T-cell (primary cell): ENCODE measurements at regions not wholly inside any gene's neighbourhood (a gene's known extent, or its start where the extent isn't known, plus 50 kb on each side); places are given as distances from the start of the nearest gene placed in this dataset.
"Not testable (repeated sequence)": the region's sequence is repeated elsewhere in the genome, so short reads cannot be mapped to it uniquely, and the experiment has no call there.

Experiments
- ATAC-seq, 4 experiments: fragments of 200-7000 bp in 3 of 4; fragments of 150-1000 bp in 1 of 4; cut with Tn5 transposase; replicated peaks in 1 of 4; 1 replicate in 3 of 4; 2 replicates in 1 of 4; pipeline ENCODE4 v1.10.0; 2021; ENCODE audit warnings: moderate library complexity in 3 of 4, mild to moderate bottlenecking in 2 of 4, moderate number of reproducible peaks in 1 of 4
- CTCF ChIA-PET, 2 donors: fragments of 300-600 bp; sonication (Branson Sonifier 250); formaldehyde crosslinking; loops; one replicate each; lab custom pipeline; 2022; ENCODE audit warnings: antibody characterized with exemption in 2 of 2; lab: Charles Lee
- POLR2A ChIA-PET, 2 donors: fragments of 300-600 bp; sonication (Branson Sonifier 250); formaldehyde crosslinking; loops; one replicate each; lab custom pipeline; 2022; ENCODE audit warnings: antibody characterized with exemption in 2 of 2; lab: Charles Lee
- DNase-seq, 35 experiments: peaks; one replicate each; pipeline versions ENCODE4 v3.0.0 to v3.0.0-alpha.2; 2013 to 2023
- H3K27ac ChIP-seq: one replicate; pipeline ENCODE4 v1.5.1; 2013; ENCODE audit warnings: low read length
- H3K27me3 ChIP-seq, 2 experiments: replicated peaks in 1 of 2; 1 replicate in 1 of 2; 2 replicates in 1 of 2; pipeline versions ENCODE4 v1.6.1 to v1.7.0; 2013; ENCODE audit warnings: low read length in 1 of 2, mixed read lengths in 1 of 2; ENCODE audit not compliant: control insufficient read depth in 2 of 2, insufficient read depth in 2 of 2; ENCODE audit errors: extremely low read depth in 1 of 2
- H3K36me3 ChIP-seq, 2 donors: 1 replicate in 1 of 2; 2 replicates in 1 of 2; pipeline versions ENCODE4 v1.6.1 to v1.7.0; 2013; ENCODE audit warnings: low read length in 1 of 2; ENCODE audit not compliant: control insufficient read depth in 2 of 2, insufficient read depth in 1 of 2; ENCODE audit errors: extremely low read depth in 1 of 2
- H3K4me1 ChIP-seq, 2 experiments: 1 replicate in 1 of 2; 2 replicates in 1 of 2; pipeline versions ENCODE4 v1.6.1 to v1.7.0; 2013; ENCODE audit warnings: low read length in 2 of 2, mixed read lengths in 1 of 2; ENCODE audit not compliant: insufficient read depth in 2 of 2, control insufficient read depth in 1 of 2; ENCODE audit errors: extremely low read depth in 1 of 2
- H3K4me3 ChIP-seq, 2 donors: 1 replicate in 1 of 2; 2 replicates in 1 of 2; pipeline versions ENCODE4 v1.5.1 to v1.7.0; 2013; ENCODE audit warnings: mild to moderate bottlenecking in 2 of 2, low read length in 1 of 2, moderate library complexity in 1 of 2; ENCODE audit not compliant: control insufficient read depth in 1 of 2; ENCODE audit errors: extremely low read depth in 1 of 2
- H3K9me3 ChIP-seq: 2 replicates; pipeline ENCODE4 v1.7.0; 2013
- H3K27ac Mint-ChIP-seq, 2 donors: one replicate each; pipeline ENCODE4 v1.8.0; 2020 to 2021; ENCODE audit warnings: mild to moderate bottlenecking in 2 of 2, mixed read lengths in 2 of 2
- H3K27me3 Mint-ChIP-seq, 2 donors: one replicate each; pipeline ENCODE4 v1.8.0; 2021 to 2022; ENCODE audit warnings: mixed read lengths in 2 of 2
- H3K36me3 Mint-ChIP-seq: one replicate; pipeline ENCODE4 v1.8.0; 2021; ENCODE audit warnings: mixed read lengths
- H3K4me1 Mint-ChIP-seq, 3 donors: one replicate each; pipeline ENCODE4 v1.8.0; 2020 to 2022; ENCODE audit warnings: mixed read lengths in 3 of 3, mild to moderate bottlenecking in 1 of 3
- H3K4me3 Mint-ChIP-seq, 3 donors: one replicate each; pipeline ENCODE4 v1.8.0; 2020 to 2022; ENCODE audit warnings: mild to moderate bottlenecking in 3 of 3, mixed read lengths in 3 of 3, moderate library complexity in 3 of 3
- H3K9me3 Mint-ChIP-seq, 3 donors: one replicate each; pipeline ENCODE4 v1.8.0; 2020 to 2022; ENCODE audit warnings: mixed read lengths in 3 of 3
- WGBS: methylation state at CpG from one replicate; pipeline ENCODE4 v1.1.5; 2013; ENCODE audit warnings: missing lambda C conversion rate; ENCODE audit not compliant: insufficient coverage; 5-methylcytosine and 5-hydroxymethylcytosine counted together

DNA sequence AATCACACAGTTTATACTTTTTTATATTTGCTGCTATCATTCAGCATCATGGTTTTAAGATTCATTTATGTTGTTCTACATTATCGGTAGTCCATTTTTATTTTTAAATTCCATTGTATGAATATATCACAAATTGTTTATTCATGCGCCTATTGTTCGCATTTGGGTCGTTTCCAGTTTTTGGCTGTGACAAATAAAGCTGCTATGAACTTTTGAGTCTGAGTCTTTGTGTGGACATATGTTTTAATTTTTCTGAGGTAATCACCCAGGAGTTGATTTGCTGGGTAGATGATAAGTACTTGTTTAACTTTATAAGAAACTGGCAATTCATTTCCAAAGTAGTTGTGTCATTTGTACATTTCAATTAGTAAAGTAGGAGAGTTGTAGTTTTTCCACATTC, 74.2 kb upstream of the CSNK1A1L start:
- WGBS = 100% methylated on average over 1 of the region's 4 CpGs
- Mint-ChIP-seq H3K27me3 (peaks cover 2 to 3% of the 10 kb centered on the region in 2 donors), H3K36me3 (no peaks in the 10 kb centered on the region), H3K27ac (no peak overlapping the region), H3K9me3 (peaks cover 0 to 3% (median 0%) of the 10 kb centered on the region in 3 donors), H3K4me3 (no peak overlapping the region), H3K4me1 (no peaks in the 10 kb centered on the region)
- no peaks in the 10 kb centered on the region for H3K36me3 ChIP-seq
- ChIA-PET CTCF (no interaction called here), POLR2A (no interaction called here)
- H3K4me1 ChIP-seq = no peaks in the 10 kb centered on the region
- no peak overlapping the region for H3K27ac ChIP-seq
- ATAC-seq (no peak), DNase-seq (no peak)
- H3K27me3 ChIP-seq = no peaks in the 10 kb centered on the region
- H3K9me3 ChIP-seq = no peaks in the 10 kb centered on the region
- H3K4me3 ChIP-seq = no peak overlapping the region

DNA sequence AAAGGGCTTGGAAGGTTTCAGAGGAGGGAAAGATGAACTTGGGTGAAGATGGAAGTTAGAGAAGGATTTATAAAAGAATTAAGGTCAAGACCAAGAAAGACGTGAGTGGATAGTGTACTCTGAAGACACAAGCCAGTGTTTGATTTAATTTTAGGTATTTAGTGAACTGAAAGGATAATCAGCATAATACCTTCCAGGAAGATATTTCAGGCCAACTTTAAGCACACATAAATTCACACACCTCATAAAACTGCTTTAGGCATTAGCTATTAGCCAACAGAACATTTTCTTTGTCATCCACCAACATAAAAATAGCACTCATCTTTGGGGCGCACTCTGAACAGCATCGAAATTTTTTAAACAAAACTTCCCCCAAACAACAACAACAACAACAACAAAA, 71.7 kb upstream of the CSNK1A1L start:
- no peak for DNase-seq
- no peaks in the 10 kb centered on the region for H3K36me3 ChIP-seq
- CTCF ChIA-PET = interaction anchor here in 1 of 2 donors (0.5 kb wide), 1 partner anchor 1071 kb away, joined by 3 read pairs; no protein-coding TSS in a partner anchor
- H3K9me3 Mint-ChIP-seq = no peaks in the 10 kb centered on the region
- H3K27ac ChIP-seq = no peak overlapping the region
- no peaks in the 10 kb centered on the region for H3K4me1 ChIP-seq
- POLR2A ChIA-PET = interaction anchor here in 1 of 2 donors (0.7 kb wide), 1 partner anchor 28 kb away, joined by 4 read pairs; no protein-coding TSS in a partner anchor
- H3K27me3 Mint-ChIP-seq = peaks cover 2 to 5% of the 10 kb centered on the region in 2 donors
- H3K36me3 Mint-ChIP-seq = no peaks in the 10 kb centered on the region
- H3K9me3 ChIP-seq = no peaks in the 10 kb centered on the region
- ATAC-seq = no peak
- no peaks in the 10 kb centered on the region for H3K4me1 Mint-ChIP-seq
- 100% methylated on average over 1 of the region's 3 CpGs for WGBS
- no peak overlapping the region for H3K27ac Mint-ChIP-seq
- H3K4me3 Mint-ChIP-seq = no peak overlapping the region
- H3K4me3 ChIP-seq = no peak overlapping the region
- no peaks in the 10 kb centered on the region for H3K27me3 ChIP-seq

- Histone ChIP-seq H3K4me1 (no peaks in the 10 kb centered on the region), H3K9me3 (no peaks in the 10 kb centered on the region), H3K27me3 (no peaks in the 10 kb centered on the region), H3K27ac (no peak overlapping the region), H3K4me3 (no peak overlapping the region), H3K36me3 (no peaks in the 10 kb centered on the region)
- WGBS = no CpG with 5 or more reads among the region's 2 CpGs
- ATAC-seq = no peak
- no peaks in the 10 kb centered on the region for H3K36me3 Mint-ChIP-seq
- no peaks in the 10 kb centered on the region for H3K4me1 Mint-ChIP-seq
- ChIA-PET CTCF (interaction anchor here in 1 of 2 donors (0.6 kb wide), 1 partner anchor 779 kb away, joined by 4 read pairs; no protein-coding TSS in a partner anchor), POLR2A (no interaction called here)
- peaks cover 2 to 7% of the 10 kb centered on the region in 2 donors for H3K27me3 Mint-ChIP-seq
- no peak overlapping the region for H3K4me3 Mint-ChIP-seq
- no peak for DNase-seq
- no peak overlapping the region for H3K27ac Mint-ChIP-seq
- no peaks in the 10 kb centered on the region for H3K9me3 Mint-ChIP-seq
These were observed 70.5 kb upstream of the CSNK1A1L start for GRCh38 chr13:37175996-37176395.

DNA sequence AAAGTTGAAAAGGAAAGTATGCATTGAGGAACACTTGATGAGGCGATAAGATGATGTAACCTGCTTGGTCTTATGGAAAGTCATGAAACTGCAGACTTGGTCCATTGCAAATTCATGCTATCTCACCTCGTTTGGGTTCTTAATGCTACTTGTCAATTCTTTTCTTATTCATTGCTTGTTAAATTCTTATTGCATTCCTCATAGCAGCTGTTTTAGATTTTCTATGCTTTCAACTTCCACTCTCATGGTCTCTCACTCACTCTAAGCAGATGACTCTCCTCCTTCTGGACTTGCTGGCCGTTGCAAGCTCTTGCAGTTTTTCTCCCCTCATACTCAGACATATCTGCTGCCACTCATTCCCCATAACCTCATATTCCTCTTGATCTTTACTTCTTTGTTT, 67.8 kb upstream of the CSNK1A1L start:
- no peak overlapping the region for H3K4me3 Mint-ChIP-seq
- no peaks in the 10 kb centered on the region for H3K4me1 Mint-ChIP-seq
- Histone ChIP-seq H3K9me3 (no peaks in the 10 kb centered on the region), H3K27me3 (no peaks in the 10 kb centered on the region), H3K4me3 (no peak overlapping the region), H3K27ac (no peak overlapping the region), H3K4me1 (no peaks in the 10 kb centered on the region), H3K36me3 (no peaks in the 10 kb centered on the region)
- CTCF ChIA-PET = interaction anchor here in 1 of 2 donors (0.8 kb wide), 1 partner anchor 891 kb away, joined by 5 read pairs; no protein-coding TSS in a partner anchor
- ATAC-seq = no peak
- no peak overlapping the region for H3K27ac Mint-ChIP-seq
- H3K9me3 Mint-ChIP-seq = no peaks in the 10 kb centered on the region
- WGBS = 50% methylated on average over 2 of the region's 3 CpGs
- POLR2A ChIA-PET = no interaction called here
- DNase-seq = no peak
- H3K27me3 Mint-ChIP-seq = peaks cover 2 to 4% of the 10 kb centered on the region in 2 donors
- H3K36me3 Mint-ChIP-seq = no peaks in the 10 kb centered on the region

GRCh38 chr13:37172226-37172625, 66.8 kb upstream of the CSNK1A1L start:
- H3K4me3 Mint-ChIP-seq, POLR2A ChIA-PET: not testable (repeated sequence)
- 87% methylated on average over 9 of the region's 11 CpGs for WGBS

GRCh38 chr13:37168926-37169325, 63.5 kb upstream of the CSNK1A1L start:
- ChIA-PET POLR2A (no interaction called here), CTCF (no interaction called here)
- H3K4me3 Mint-ChIP-seq = no peak overlapping the region
- ATAC-seq (no peak), DNase-seq (no peak)
- Histone ChIP-seq H3K4me1 (no peaks in the 10 kb centered on the region), H3K9me3 (no peaks in the 10 kb centered on the region), H3K27ac (no peak overlapping the region), H3K36me3 (no peaks in the 10 kb centered on the region), H3K27me3 (no peaks in the 10 kb centered on the region), H3K4me3 (no peak overlapping the region)
- no peaks in the 10 kb centered on the region for H3K4me1 Mint-ChIP-seq
- H3K27ac Mint-ChIP-seq = no peak overlapping the region
- no peaks in the 10 kb centered on the region for H3K36me3 Mint-ChIP-seq
- H3K9me3 Mint-ChIP-seq = no peaks in the 10 kb centered on the region
- peaks cover 0 to 4% of the 10 kb centered on the region in 2 donors for H3K27me3 Mint-ChIP-seq

More at GRCh38 chr13:37172226-37172625, 66.8 kb upstream of the CSNK1A1L start:
- not testable (repeated sequence) for H3K4me3 ChIP-seq, H3K36me3 ChIP-seq, H3K4me1 Mint-ChIP-seq, H3K27me3 Mint-ChIP-seq, DNase-seq, H3K36me3 Mint-ChIP-seq, H3K27ac Mint-ChIP-seq, H3K9me3 ChIP-seq, H3K4me1 ChIP-seq, H3K27ac ChIP-seq, H3K9me3 Mint-ChIP-seq, H3K27me3 ChIP-seq, ATAC-seq
- CTCF ChIA-PET = interaction anchor here in 1 of 2 donors (0.6 kb wide), 1 partner anchor 1006 kb away, joined by 3 read pairs; no protein-coding TSS in a partner anchor

DNA sequence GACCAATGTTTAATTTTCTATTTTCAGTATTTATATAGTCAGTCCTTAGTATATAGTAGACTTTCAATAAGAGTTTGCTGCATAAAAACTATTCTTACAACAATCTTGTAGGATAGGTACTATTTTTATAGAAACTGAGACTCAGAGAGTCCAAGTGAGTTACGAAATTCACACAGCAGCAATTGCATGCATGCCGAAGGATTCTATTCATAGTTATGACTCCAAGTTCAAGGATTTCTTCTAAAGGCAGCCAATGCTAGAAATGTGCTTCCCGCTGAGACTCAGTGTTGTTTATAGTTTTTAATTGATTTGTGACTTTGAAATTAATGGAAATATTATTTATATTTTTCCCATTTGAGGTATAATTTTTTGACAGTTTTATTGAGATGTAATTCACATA, 62.7 kb upstream of the CSNK1A1L start:
- Histone ChIP-seq H3K27me3 (no peaks in the 10 kb centered on the region), H3K27ac (no peak overlapping the region), H3K36me3 (no peaks in the 10 kb centered on the region), H3K9me3 (no peaks in the 10 kb centered on the region), H3K4me3 (no peak overlapping the region), H3K4me1 (no peaks in the 10 kb centered on the region)
- ATAC-seq (no peak), DNase-seq (no peak)
- Mint-ChIP-seq H3K4me1 (no peaks in the 10 kb centered on the region), H3K4me3 (no peak overlapping the region), H3K36me3 (no peaks in the 10 kb centered on the region), H3K9me3 (peaks cover 0 to under 1% (median 0%) of the 10 kb centered on the region in 3 donors), H3K27me3 (peaks cover 0 to 4% of the 10 kb centered on the region in 2 donors), H3K27ac (no peak overlapping the region)
- ChIA-PET POLR2A (no interaction called here), CTCF (no interaction called here)
- no CpG with 5 or more reads among the region's 3 CpGs for WGBS
